Heart left ventricle (tissue), 13 donors: ENCODE measurements at regions not wholly inside any gene's neighbourhood (a gene's known extent, or its start where the extent isn't known, plus 50 kb on each side); places are given as distances from the start of the nearest gene placed in this dataset.

ENCODE experiments used
- POLR2A ChIP-seq, 2 donors: fragments of 450-650 bp; IDR thresholded peaks; one replicate each; pipeline ENCODE4 v1.6.1; 2017; ENCODE audit warnings: antibody characterized with exemption in 2 of 2, mild to moderate bottlenecking in 2 of 2, moderate library complexity in 2 of 2
- TF ChIP-seq, protein P1 (sequence below), 12 donors: fragments of 200-600 bp; sonication (generic) in 4 of 12; IDR thresholded peaks; one replicate each; pipeline versions ENCODE4 v1.5.0 to v1.8.0; 2018 to 2022; ENCODE audit warnings: antibody characterized with exemption in 12 of 12, mild to moderate bottlenecking in 5 of 12
- donor health status: ischemic (EF 13 %, LVEDD 7.1; RV severe dilation, severe dysfunction).
- donor health status: DM: no; HTN: yes; CAD: no.
- donor health status: DM: no; HTN: no; CAD: no.
- donor health status: ischemic (EF 25% LVEDD 6.9; RV normal size, moderate dysfunction).
- donor health status: ischemic (EF 25% LVEDD 5.7; RV mildly dilated, moderate dysfunction).
- donor health status: ischemic (EF 35%, LVEDD 5.7; RV mildly dilated, moderate dysfunction).
- donor health status: nonischemic (EF 11% LVEDD 7.7; RV severe dilation, severe dysfunction).
- donor health status: DM: yes; HTN: yes; CAD: no.
- donor health status: PGD.
- donor health status: ischemic (EF 29% LVEDD 5.4; RV normal size, mild dysfunction).
- donor health status: nonischemic (EF 23%, LVEDD 6.1; RV moderate dilation, normal function).

DNA sequence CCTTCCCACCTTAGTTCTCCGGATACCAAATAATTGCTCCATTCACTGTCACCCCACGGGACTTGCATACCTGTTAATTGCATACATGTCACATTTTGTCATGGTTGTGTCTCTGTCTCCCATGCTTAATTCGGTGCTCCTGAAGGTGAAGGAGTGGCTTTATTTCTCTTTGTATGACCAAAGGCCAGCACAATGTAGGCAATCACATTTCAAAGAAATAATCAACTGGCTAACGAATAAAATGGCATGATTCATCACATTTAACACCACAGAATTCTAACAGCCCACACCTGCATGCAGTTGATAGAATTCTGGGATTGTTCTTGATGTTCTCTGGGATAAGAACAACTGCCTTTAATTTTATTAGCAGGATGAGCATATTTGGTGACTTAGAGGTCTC lies 59.3 kb downstream of the ATXN3L start:
- TF ChIP-seq, protein P1, sequence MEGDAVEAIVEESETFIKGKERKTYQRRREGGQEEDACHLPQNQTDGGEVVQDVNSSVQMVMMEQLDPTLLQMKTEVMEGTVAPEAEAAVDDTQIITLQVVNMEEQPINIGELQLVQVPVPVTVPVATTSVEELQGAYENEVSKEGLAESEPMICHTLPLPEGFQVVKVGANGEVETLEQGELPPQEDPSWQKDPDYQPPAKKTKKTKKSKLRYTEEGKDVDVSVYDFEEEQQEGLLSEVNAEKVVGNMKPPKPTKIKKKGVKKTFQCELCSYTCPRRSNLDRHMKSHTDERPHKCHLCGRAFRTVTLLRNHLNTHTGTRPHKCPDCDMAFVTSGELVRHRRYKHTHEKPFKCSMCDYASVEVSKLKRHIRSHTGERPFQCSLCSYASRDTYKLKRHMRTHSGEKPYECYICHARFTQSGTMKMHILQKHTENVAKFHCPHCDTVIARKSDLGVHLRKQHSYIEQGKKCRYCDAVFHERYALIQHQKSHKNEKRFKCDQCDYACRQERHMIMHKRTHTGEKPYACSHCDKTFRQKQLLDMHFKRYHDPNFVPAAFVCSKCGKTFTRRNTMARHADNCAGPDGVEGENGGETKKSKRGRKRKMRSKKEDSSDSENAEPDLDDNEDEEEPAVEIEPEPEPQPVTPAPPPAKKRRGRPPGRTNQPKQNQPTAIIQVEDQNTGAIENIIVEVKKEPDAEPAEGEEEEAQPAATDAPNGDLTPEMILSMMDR (IDR thresholded peaks at IDR 0.05), result no peak
- no peak for TF ChIP-seq POLR2A (IDR thresholded peaks at IDR 0.05)
